GM21825 (cell line): ENCODE measurements at regions not wholly inside any gene's neighbourhood (a gene's known extent, or its start where the extent isn't known, plus 50 kb on each side); places are given as distances from the start of the nearest gene placed in this dataset.
"Not testable (repeated sequence)": the region's sequence is repeated elsewhere in the genome, so short reads cannot be mapped to it uniquely, and the experiment has no call there.

ENCODE experiments used
- ATAC-seq: cut with Tn5 transposase; IDR thresholded peaks from one replicate; pipeline ENCODE4 v1.9.1; 2021; ENCODE audit warnings: mild to moderate bottlenecking, moderate library complexity; ENCODE audit not compliant: unreplicated experiment

- no peak for ATAC-seq
Observed at GRCh38 chr7:142539901-142540300, 209.4 kb upstream of the PRSS1 start.

GRCh38 chr7:142537760-142538159 lies 211.5 kb upstream of the PRSS1 start:
- ATAC-seq = no peak

- ATAC-seq = peak; percentile 94
Observed at GRCh38 chr7:142535123-142535779, 214.0 kb upstream of the PRSS1 start.

- no peak for ATAC-seq
Observed at GRCh38 chr7:142534726-142535122, 214.5 kb upstream of the PRSS1 start.

GRCh38 chr7:142533920-142534319 lies 215.4 kb upstream of the PRSS1 start:
- no peak for ATAC-seq

GRCh38 chr7:142529591-142529990 lies 219.7 kb upstream of the PRSS1 start:
- ATAC-seq = no peak

- ATAC-seq = no peak
Observed at GRCh38 chr7:142528608-142529408, 220.5 kb upstream of the PRSS1 start.

GRCh38 chr7:142523821-142524460 lies 225.3 kb upstream of the PRSS1 start:
- no peak for ATAC-seq

- no peak for ATAC-seq
Observed at GRCh38 chr7:142522735-142523134, 226.5 kb upstream of the PRSS1 start.

GRCh38 chr7:142520885-142521284 lies 228.4 kb upstream of the PRSS1 start:
- not testable (repeated sequence) for ATAC-seq

- not testable (repeated sequence) for ATAC-seq
Observed at GRCh38 chr7:142520455-142520854, 228.8 kb upstream of the PRSS1 start.

GRCh38 chr7:142519079-142520078 lies 229.9 kb upstream of the PRSS1 start:
- ATAC-seq = no peak

GRCh38 chr7:142516038-142516501 lies 233.2 kb upstream of the PRSS1 start:
- peak; percentile 88 for ATAC-seq

- not testable (repeated sequence) for ATAC-seq
Observed at GRCh38 chr7:142514716-142515115, 234.6 kb upstream of the PRSS1 start.

- no peak for ATAC-seq
Observed at GRCh38 chr7:142513178-142513955, 235.9 kb upstream of the PRSS1 start.

GRCh38 chr7:142511801-142512200 lies 237.5 kb upstream of the PRSS1 start:
- ATAC-seq = no peak

GRCh38 chr7:142511374-142511773 lies 237.9 kb upstream of the PRSS1 start:
- no peak for ATAC-seq

GRCh38 chr7:142509235-142509634 lies 240.0 kb upstream of the PRSS1 start:
- not testable (repeated sequence) for ATAC-seq

GRCh38 chr7:142508251-142508650 lies 241.0 kb upstream of the PRSS1 start:
- no peak for ATAC-seq

- ATAC-seq = no peak
Observed at GRCh38 chr7:142507799-142508198, 241.5 kb upstream of the PRSS1 start.
